OCI-LY7 (cell line): ENCODE measurements at regions not wholly inside any gene's neighbourhood (a gene's known extent, or its start where the extent isn't known, plus 50 kb on each side); places are given as distances from the start of the nearest gene placed in this dataset.
"Not testable (repeated sequence)": the region's sequence is repeated elsewhere in the genome, so short reads cannot be mapped to it uniquely, and the experiment has no call there.

ENCODE experiments used
- CTCF ChIP-seq: fragments of 200-600 bp; sonication (generic); conservative IDR thresholded peaks from 2 replicates; pipeline ENCODE4 v1.5.1; 2014; ENCODE audit warnings: mild to moderate bottlenecking, antibody characterized with exemption, low read length, moderate library complexity, mixed read lengths
- EZH2phosphoT487 ChIP-seq: fragments of 200-600 bp; sonication (generic); IDR thresholded peaks from 2 replicates; pipeline ENCODE4 v1.6.1; 2018; ENCODE audit warnings: low read depth, borderline replicate concordance, mild to moderate bottlenecking, mixed run types, antibody characterized with exemption, low read length, moderate library complexity, mixed read lengths

GRCh38 chr4:140219070-140219469 is 65.1 kb upstream of the MAML3 start:
- not testable (repeated sequence) for TF ChIP-seq CTCF, EZH2phosphoT487
